ENCODE measurements at regions not wholly inside any gene's neighbourhood (a gene's known extent, or its start where the extent isn't known, plus 50 kb on each side); places are given as distances from the start of the nearest gene placed in this dataset.

DNA sequence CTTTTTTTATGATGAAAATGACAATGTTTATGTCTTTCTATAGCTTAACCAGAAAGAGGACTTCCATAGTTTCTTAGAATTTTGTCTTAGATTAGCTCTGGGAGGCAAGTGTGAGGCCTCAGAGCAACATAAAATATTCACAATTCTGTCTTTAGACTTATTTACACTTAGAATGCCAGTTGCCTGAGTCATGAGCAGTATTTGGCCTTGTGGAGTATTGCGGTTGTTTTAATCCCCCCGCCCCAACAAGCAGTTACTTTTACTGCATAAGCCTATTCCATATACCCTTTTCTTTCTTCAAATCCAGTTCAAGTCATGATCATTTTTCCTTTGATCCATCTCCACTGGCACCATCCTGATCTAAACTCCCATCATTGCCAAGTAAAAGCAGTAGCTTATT, 198.0 kb upstream of the EGFLAM start:
- peak in 1 of 2 experiments; percentile 84 for DNase-seq (ENCODE audit: low read depth in 1 of 2, low spot score in 2 of 2)
- H3K27ac ChIP-seq = peak overlapping the region; percentile 98
- no peaks in the 10 kb centered on the region for H3K36me3 ChIP-seq
- H3K9me3 ChIP-seq (replicated peaks) = no peaks in the 10 kb centered on the region
- no peak overlapping the region for H3K4me3 ChIP-seq
- H3K4me1 ChIP-seq (replicated peaks) = peaks cover 27% of the 10 kb centered on the region
- H3K27me3 ChIP-seq (replicated peaks) = no peaks in the 10 kb centered on the region

DNA sequence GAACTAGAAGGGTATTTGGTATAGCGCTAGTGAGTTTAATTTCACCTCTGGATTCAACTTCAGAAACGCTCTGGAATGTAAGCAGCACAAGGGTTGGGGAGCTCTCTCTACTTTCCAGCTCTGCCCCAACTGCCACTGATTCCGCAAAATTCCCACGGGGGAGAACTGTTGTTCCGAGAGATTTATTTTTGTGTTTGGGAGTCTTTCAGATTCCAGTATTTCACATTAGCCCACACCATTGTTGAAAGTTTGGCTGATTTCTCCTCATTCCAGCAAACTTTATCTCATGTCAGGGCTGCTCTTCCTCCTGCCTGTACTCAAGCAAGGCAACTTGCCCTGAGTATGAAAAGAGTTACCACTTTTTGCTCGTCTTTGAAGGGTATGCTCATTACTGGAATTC, 198.5 kb upstream of the EGFLAM start:
- H3K36me3 ChIP-seq = no peaks in the 10 kb centered on the region
- no peaks in the 10 kb centered on the region for H3K27me3 ChIP-seq (replicated peaks)
- peak overlapping the region; percentile 98 for H3K27ac ChIP-seq
- H3K9me3 ChIP-seq (replicated peaks) = no peaks in the 10 kb centered on the region
- H3K4me1 ChIP-seq (replicated peaks) = peaks cover 27% of the 10 kb centered on the region
- no peak overlapping the region for H3K4me3 ChIP-seq
- peak; percentile 65 to 87 for DNase-seq (ENCODE audit: low read depth in 1 of 2, low spot score in 2 of 2)

DNA sequence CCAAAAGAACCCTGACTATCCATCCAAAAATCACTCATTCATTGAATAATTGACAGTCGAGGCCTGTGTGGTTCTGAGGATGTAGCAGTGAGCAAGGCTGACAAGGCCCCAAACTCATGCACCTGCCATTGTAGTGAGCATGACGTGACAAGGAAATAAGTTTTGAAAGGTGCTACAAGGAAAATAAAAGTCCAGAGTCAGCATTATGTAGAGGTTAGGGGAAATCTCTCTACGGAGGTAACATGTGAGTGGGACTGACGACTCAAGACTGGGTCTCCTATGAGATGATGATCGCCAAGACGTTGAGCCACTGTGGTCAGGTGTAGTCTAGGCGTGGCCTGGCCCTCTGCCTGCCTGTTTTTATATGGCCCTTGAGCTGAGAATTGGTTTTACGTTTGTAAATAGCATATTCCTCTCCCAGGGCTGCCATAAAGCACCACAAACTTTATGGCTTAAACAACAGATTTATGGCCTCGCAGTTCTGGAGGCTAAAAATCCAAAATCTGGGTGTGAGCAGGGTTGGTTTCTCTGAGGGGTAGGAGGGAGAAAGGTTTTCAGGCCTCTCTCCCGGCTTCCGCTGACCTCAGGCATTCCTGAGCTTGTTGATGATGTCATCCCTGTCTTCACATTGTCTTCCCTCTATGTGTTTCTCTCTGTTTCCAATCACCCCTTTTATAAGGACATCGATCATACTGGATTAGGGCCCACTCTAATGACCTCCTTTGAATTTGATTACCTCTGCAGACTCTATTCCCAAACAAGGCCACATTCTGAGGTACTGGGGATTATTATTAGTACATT, 206.4 kb upstream of the EGFLAM start:
- DNase-seq (ENCODE audit: low read depth in 1 of 2, low spot score in 2 of 2) = peak in 1 of 2 experiments; percentile 40
- Histone ChIP-seq H3K36me3 (no peaks in the 10 kb centered on the region), H3K9me3 (replicated peaks) (no peaks in the 10 kb centered on the region), H3K4me3 (no peak overlapping the region), H3K27ac (no peak overlapping the region), H3K27me3 (replicated peaks) (no peaks in the 10 kb centered on the region), H3K4me1 (replicated peaks) (peaks cover 7% of the 10 kb centered on the region)

DNA sequence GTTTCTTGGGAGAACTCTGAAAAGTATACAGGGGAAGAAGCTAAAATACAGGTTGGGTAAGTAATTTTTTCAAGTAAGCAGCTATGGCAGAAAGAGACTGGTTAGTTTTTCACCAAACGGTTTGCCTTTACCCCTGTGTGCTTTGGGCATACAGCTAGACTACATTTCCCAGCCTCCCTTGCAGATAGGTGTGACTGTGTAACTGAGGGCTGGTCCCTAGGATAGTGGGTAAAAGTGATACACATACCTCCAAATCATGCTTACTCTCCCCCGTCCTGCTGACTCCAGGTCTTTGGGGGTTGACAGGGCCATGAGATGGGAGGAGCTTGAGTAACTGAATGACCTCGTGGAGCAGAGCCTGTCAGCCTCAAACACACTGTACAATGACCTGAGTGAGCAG, 208.6 kb upstream of the GDNF start:
- no peak for DNase-seq (ENCODE audit: low read depth in 1 of 2, low spot score in 2 of 2)
- no peak overlapping the region for H3K4me3 ChIP-seq
- no peaks in the 10 kb centered on the region for H3K36me3 ChIP-seq
- no peaks in the 10 kb centered on the region for H3K27me3 ChIP-seq (replicated peaks)
- H3K9me3 ChIP-seq (replicated peaks) = no peaks in the 10 kb centered on the region
- H3K4me1 ChIP-seq (replicated peaks) = peaks cover 7% of the 10 kb centered on the region
- H3K27ac ChIP-seq = no peak overlapping the region

DNA sequence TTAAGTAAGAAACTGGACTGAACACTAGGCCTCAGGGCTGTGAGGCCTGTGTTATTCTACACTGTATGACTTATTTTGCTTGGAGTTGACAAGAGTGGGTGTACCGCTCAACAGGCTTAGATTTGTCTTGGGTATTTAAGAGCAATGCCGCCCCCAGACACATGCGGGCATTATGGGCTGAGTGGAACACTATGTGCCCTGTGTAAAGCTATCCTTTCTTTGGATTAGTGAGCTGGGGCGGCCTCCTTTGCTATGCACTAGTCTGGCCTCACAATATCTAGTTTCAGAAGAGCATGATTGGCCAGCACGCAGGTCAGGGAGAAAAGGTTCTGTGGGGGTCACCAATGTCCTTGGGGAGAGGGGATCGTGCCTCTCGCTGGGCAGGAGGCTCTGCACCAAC, 206.3 kb upstream of the GDNF start:
- no peaks in the 10 kb centered on the region for H3K9me3 ChIP-seq (replicated peaks)
- DNase-seq (ENCODE audit: low read depth in 1 of 2, low spot score in 2 of 2) = no peak
- H3K4me1 ChIP-seq (replicated peaks) = no peaks in the 10 kb centered on the region

DNA sequence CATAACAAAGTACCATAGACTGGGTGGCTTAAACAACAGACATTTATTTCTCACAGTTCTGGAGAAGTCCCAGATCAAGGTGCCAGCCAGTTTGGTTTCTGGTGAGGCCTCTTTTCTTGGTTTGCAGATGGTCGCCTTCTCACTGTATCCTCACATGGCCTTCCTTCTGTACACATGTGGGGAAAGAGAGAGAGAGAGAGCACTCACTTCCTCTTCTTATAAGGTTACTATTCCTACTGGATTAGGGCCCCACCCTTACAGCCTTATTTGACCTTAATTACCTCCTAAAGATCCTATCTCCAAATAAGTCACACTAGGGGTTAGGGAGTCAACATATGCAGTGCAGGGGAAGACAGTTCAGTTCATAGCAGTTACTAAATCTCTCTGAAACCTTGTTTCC, 205.6 kb upstream of the GDNF start:
- DNase-seq (ENCODE audit: low read depth in 1 of 2, low spot score in 2 of 2) = no peak
- Histone ChIP-seq H3K27ac (no peak overlapping the region), H3K36me3 (no peaks in the 10 kb centered on the region), H3K4me3 (no peak overlapping the region), H3K4me1 (replicated peaks) (no peaks in the 10 kb centered on the region), H3K9me3 (replicated peaks) (no peaks in the 10 kb centered on the region), H3K27me3 (replicated peaks) (no peaks in the 10 kb centered on the region)

More for the DNA sequence above, 206.3 kb upstream of the GDNF start:
- Histone ChIP-seq H3K36me3 (no peaks in the 10 kb centered on the region), H3K27me3 (replicated peaks) (no peaks in the 10 kb centered on the region), H3K27ac (no peak overlapping the region), H3K4me3 (no peak overlapping the region)

DNA sequence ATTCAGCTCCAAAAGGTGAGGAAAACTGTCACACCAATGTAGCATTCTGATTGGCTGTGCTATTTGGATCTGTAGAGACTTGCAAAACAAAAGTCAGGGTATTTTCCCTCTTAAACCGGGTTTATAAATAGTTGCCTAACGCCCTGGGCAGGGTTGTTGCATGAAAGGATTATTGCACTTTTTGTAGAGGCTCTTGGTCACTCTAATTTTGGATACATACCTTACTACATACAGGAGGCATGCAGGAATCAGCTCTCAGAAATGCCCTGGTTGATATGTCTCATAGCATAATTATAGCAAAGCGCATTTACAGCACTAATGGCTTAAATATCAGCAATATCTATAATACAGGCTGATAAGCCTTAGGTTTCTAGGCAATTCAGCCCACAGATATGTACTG, 200.0 kb upstream of the GDNF start:
- no peaks in the 10 kb centered on the region for H3K36me3 ChIP-seq
- H3K27me3 ChIP-seq (replicated peaks) = no peaks in the 10 kb centered on the region
- no peak overlapping the region for H3K4me3 ChIP-seq
- H3K27ac ChIP-seq = no peak overlapping the region
- H3K9me3 ChIP-seq (replicated peaks) = no peaks in the 10 kb centered on the region
- DNase-seq (ENCODE audit: low read depth in 1 of 2, low spot score in 2 of 2) = no peak
- no peaks in the 10 kb centered on the region for H3K4me1 ChIP-seq (replicated peaks)

DNA sequence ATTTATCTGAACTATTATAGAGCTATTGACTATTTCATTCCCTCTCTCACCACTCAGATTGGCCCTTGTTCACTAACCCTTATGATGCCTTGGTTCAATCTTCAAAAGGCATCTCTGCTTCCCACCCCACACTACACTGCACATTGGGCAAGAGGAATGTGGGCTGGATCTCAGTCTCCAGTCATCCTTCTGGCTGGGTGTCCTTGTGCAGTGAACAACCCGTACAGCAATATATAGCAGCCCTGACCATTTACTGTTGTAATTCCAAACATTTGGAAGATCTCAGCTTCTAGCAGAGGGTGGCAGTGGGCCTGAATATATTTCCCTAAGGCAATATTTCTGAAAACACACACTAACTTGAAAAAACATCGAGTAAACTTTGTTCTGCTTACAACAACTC, 199.2 kb upstream of the GDNF start:
- no peaks in the 10 kb centered on the region for H3K27me3 ChIP-seq (replicated peaks)

DNA sequence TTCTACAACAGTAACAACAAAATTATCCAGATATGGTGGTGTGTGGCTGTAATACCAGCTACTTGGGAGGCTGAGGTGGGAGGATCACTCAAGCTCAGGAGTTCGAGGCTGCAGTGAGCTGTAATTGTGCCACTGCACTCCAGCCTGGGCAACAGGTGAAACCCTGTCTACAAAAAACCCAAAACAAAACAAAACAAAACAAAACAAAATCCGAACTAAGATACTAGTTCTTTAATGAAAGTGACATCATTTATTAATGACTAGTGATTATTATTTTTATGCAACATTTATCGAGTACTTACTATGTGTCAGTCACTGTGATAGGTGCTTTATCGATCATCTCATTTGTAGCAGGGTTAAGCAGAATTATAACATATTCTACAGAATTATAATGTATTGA, 196.9 kb upstream of the GDNF start:
- Histone ChIP-seq H3K27me3 (replicated peaks) (no peaks in the 10 kb centered on the region), H3K36me3 (no peaks in the 10 kb centered on the region), H3K9me3 (replicated peaks) (no peaks in the 10 kb centered on the region), H3K4me1 (replicated peaks) (no peaks in the 10 kb centered on the region), H3K4me3 (no peak overlapping the region), H3K27ac (no peak overlapping the region)
- DNase-seq (ENCODE audit: low read depth in 1 of 2, low spot score in 2 of 2) = no peak

More for the DNA sequence above, 199.2 kb upstream of the GDNF start:
- Histone ChIP-seq H3K9me3 (replicated peaks) (no peaks in the 10 kb centered on the region), H3K4me3 (no peak overlapping the region), H3K36me3 (no peaks in the 10 kb centered on the region), H3K4me1 (replicated peaks) (no peaks in the 10 kb centered on the region), H3K27ac (no peak overlapping the region)
- DNase-seq (ENCODE audit: low read depth in 1 of 2, low spot score in 2 of 2) = no peak

DNA sequence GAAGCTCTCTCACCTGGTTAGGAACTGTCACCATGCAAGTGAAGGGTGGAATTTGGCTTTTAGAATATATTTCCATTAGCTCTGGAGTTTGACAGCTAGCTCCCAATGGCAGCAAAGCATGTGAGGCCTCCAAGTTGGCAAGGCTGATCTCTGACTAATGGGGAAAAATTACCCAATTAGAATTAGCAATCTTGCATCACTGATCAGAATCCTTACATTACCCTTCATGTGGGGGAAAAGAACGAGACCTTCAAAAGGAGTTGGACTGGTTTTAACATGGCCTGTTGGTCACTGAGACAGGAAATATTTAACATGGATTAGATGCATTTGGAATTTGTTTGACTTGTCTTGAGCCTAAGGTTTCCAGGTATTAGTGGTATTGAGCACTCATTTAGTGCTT, 192.3 kb upstream of the GDNF start:
- no peaks in the 10 kb centered on the region for H3K9me3 ChIP-seq (replicated peaks)
- H3K4me1 ChIP-seq (replicated peaks) = no peaks in the 10 kb centered on the region
- no peak overlapping the region for H3K27ac ChIP-seq
- DNase-seq (ENCODE audit: low read depth in 1 of 2, low spot score in 2 of 2) = no peak
- H3K4me3 ChIP-seq = no peak overlapping the region
- H3K36me3 ChIP-seq = peaks cover 2% of the 10 kb centered on the region; the same call in 1 of the 2 replicates
- no peaks in the 10 kb centered on the region for H3K27me3 ChIP-seq (replicated peaks)

DNA sequence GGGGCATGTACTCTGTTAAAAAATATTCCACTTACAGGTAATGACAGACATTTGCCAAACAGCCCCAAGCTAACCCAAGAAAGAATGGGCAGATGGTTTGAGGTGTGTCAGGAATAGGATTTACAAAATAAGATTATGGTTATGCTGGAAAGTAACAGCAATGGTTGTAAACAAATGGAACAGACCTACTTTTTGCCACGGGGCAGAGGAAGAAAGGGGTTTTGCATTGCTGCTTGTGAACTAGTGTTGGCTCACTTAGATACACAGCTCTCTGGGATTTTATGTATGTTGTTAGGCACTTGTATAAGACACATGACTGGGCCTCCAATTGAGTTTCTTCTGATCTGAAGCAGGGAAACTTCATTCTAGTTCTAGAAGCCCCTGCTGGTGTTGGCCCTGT, 191.5 kb upstream of the GDNF start:
- Histone ChIP-seq H3K27me3 (replicated peaks) (no peaks in the 10 kb centered on the region), H3K36me3 (peaks cover 2% of the 10 kb centered on the region; the same call in 1 of the 2 replicates), H3K9me3 (replicated peaks) (no peaks in the 10 kb centered on the region), H3K27ac (no peak overlapping the region), H3K4me3 (no peak overlapping the region), H3K4me1 (replicated peaks) (no peaks in the 10 kb centered on the region)
- no peak for DNase-seq (ENCODE audit: low read depth in 1 of 2, low spot score in 2 of 2)

DNA sequence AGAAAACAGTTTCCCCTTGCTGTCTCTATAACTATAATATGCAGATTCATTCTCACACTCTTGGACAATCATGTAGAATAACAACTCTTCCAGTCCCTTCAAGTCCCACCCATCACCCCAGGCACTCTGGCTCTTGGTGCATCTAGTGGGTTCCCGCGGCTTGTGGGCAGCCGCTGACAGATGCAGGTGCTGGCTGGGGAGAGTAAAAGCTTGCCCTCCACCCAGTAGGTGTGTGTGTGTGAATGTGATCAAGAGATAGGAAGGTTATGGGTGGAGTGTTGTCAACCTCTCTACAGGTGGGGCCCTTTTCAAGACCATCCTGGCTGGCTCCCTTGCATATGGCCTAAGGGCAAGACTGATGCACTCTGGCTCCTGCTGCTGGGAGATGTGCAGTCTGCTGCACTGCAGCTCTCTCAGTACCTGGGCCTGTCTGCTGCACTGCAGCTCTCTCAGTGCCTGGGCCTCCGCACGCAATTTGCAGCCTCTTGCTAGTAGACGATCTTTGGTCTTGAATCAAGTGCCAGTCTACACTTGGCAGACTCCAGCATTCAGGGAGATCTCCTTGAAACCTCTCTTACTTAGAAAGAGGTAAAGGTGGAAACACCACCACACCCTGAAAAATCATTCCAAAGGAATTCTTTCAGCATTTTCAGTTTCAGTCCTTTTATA, 189.7 kb upstream of the GDNF start:
- Histone ChIP-seq H3K27ac (no peak overlapping the region), H3K36me3 (peaks cover 2% of the 10 kb centered on the region; the same call in 1 of the 2 replicates), H3K4me3 (no peak overlapping the region), H3K4me1 (replicated peaks) (no peaks in the 10 kb centered on the region), H3K27me3 (replicated peaks) (no peaks in the 10 kb centered on the region), H3K9me3 (replicated peaks) (no peaks in the 10 kb centered on the region)
- no peak for DNase-seq (ENCODE audit: low read depth in 1 of 2, low spot score in 2 of 2)

DNA sequence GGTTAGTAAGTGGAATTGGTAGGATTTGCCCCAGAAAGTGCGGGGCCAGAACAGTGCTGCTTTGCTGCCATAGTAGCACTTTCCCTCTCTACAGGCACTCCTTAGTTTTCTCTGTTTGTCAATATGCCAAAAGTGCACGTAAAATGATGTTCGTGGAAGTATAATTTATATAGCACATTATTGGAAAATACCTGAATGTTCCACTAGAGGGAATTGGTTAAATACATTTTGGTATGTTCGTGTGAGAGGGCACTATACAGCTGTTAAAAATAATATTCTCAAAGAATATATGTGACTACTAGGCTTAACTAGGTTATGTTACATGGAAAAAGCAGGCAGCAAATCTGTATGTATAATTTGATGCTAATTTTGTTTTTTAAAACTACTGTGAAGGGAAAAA, 184.0 kb upstream of the GDNF start:
- no peaks in the 10 kb centered on the region for H3K27me3 ChIP-seq (replicated peaks)
- H3K9me3 ChIP-seq (replicated peaks) = no peaks in the 10 kb centered on the region
- no peak overlapping the region for H3K4me3 ChIP-seq
- peak in 1 of 2 experiments; percentile 33 for DNase-seq (ENCODE audit: low read depth in 1 of 2, low spot score in 2 of 2)
- no peaks in the 10 kb centered on the region for H3K4me1 ChIP-seq (replicated peaks)
- no peak overlapping the region for H3K27ac ChIP-seq
- H3K36me3 ChIP-seq = peaks cover 2% of the 10 kb centered on the region; the same call in 1 of the 2 replicates

DNA sequence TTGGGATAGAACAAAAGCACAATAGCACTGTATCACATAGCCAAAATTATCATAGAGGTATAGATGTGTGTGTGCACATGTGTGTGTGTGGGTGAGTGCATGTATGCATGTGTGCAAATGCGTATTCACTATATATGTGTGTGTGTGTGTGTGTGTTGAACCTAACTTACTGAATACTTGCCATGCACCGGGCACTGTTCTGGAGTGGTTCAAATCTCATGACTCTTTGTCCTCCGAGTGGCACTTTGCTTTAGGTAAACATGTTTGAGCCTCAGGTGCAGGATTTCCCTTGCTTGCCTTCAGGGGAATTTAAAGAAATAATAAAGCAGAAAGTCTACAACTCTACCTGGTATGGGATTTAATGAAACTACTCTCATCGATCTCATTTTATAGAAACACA, 183.5 kb upstream of the GDNF start:
- no peaks in the 10 kb centered on the region for H3K27me3 ChIP-seq (replicated peaks)
- no peak overlapping the region for H3K4me3 ChIP-seq
- H3K36me3 ChIP-seq = peaks cover under 1% of the 10 kb centered on the region; the same call in 1 of the 2 replicates
- H3K9me3 ChIP-seq (replicated peaks) = no peaks in the 10 kb centered on the region
- H3K4me1 ChIP-seq (replicated peaks) = no peaks in the 10 kb centered on the region
- DNase-seq (ENCODE audit: low read depth in 1 of 2, low spot score in 2 of 2) = no peak
- H3K27ac ChIP-seq = no peak overlapping the region
